Hepatocyte (in vitro differentiated cells): ENCODE measurements at regions not wholly inside any gene's neighbourhood (a gene's known extent, or its start where the extent isn't known, plus 50 kb on each side); places are given as distances from the start of the nearest gene placed in this dataset.

Source experiments
- DNase-seq: peaks from one replicate; pipeline ENCODE4 v3.0.0-alpha.2; 2016; ENCODE audit warnings: low spot score
- H2AFZ ChIP-seq: fragments of 200-600 bp; sonication (generic); 2 replicates; pipeline ENCODE4 v1.6.0; 2016; ENCODE audit warnings: antibody characterized with exemption, mild to moderate bottlenecking
- H3K27ac ChIP-seq: fragments of 200-600 bp; sonication (generic); 2 replicates; pipeline ENCODE4 v1.5.1; 2016; ENCODE audit warnings: mild to moderate bottlenecking
- H3K27me3 ChIP-seq: fragments of 200-600 bp; sonication (generic); 2 replicates; pipeline ENCODE4 v1.6.1; 2016
- H3K36me3 ChIP-seq: fragments of 200-600 bp; sonication (generic); replicated peaks from 2 replicates; pipeline ENCODE4 v1.5.1; 2016; ENCODE audit warnings: low read depth; ENCODE audit not compliant: insufficient read depth
- H3K4me1 ChIP-seq: fragments of 200-600 bp; sonication (generic); 2 replicates; pipeline ENCODE4 v1.5.1; 2016; ENCODE audit warnings: mild to moderate bottlenecking, moderate library complexity; ENCODE audit not compliant: insufficient read depth
- H3K4me2 ChIP-seq: fragments of 200-600 bp; sonication (generic); 2 replicates; pipeline ENCODE4 v1.6.0; 2016
- H3K4me3 ChIP-seq: fragments of 200-600 bp; sonication (generic); 2 replicates; pipeline ENCODE4 v1.5.1; 2016; ENCODE audit warnings: mild to moderate bottlenecking
- H3K79me2 ChIP-seq: fragments of 200-600 bp; sonication (generic); 2 replicates; pipeline ENCODE4 v1.6.0; 2017; ENCODE audit warnings: mild to moderate bottlenecking
- H3K9me2 ChIP-seq: fragments of 200-600 bp; sonication (generic); replicated peaks from 2 replicates; pipeline ENCODE4 v1.6.0; 2017; ENCODE audit warnings: mild to moderate bottlenecking; ENCODE audit not compliant: insufficient read depth
- H3K9me3 ChIP-seq: fragments of 200-600 bp; sonication (generic); 2 replicates; pipeline ENCODE4 v1.5.1; 2016; ENCODE audit warnings: low read depth, mild to moderate bottlenecking
- H4K20me1 ChIP-seq: fragments of 200-600 bp; sonication (generic); 2 replicates; pipeline ENCODE4 v1.6.0; 2016; ENCODE audit warnings: mild to moderate bottlenecking; ENCODE audit not compliant: insufficient read depth, poor library complexity, severe bottlenecking
- CTCF ChIP-seq: fragments of 200-600 bp; sonication (generic); IDR thresholded peaks from 2 replicates; pipeline ENCODE4 v1.5.1; 2016; ENCODE audit warnings: antibody characterized with exemption, mild to moderate bottlenecking; ENCODE audit not compliant: poor library complexity
- EZH2 ChIP-seq: fragments of 200-600 bp; sonication (generic); IDR thresholded peaks from 2 replicates; pipeline ENCODE4 v1.6.1; 2016; ENCODE audit warnings: antibody characterized with exemption, mild to moderate bottlenecking, borderline replicate concordance
- EZH2phosphoT487 ChIP-seq: fragments of 200-600 bp; sonication (generic); IDR thresholded peaks from one replicate; pipeline ENCODE4 v1.6.1; 2018; ENCODE audit warnings: antibody characterized with exemption, mild to moderate bottlenecking, low read depth, moderate library complexity; ENCODE audit not compliant: unreplicated experiment, severe bottlenecking
- WGBS: methylation state at CpG from one replicate; pipeline ENCODE4 v1.1.6; 2016; ENCODE audit warnings: low lambda C conversion rate; ENCODE audit errors: missing lambda C conversion rate; 5-methylcytosine and 5-hydroxymethylcytosine counted together

DNA sequence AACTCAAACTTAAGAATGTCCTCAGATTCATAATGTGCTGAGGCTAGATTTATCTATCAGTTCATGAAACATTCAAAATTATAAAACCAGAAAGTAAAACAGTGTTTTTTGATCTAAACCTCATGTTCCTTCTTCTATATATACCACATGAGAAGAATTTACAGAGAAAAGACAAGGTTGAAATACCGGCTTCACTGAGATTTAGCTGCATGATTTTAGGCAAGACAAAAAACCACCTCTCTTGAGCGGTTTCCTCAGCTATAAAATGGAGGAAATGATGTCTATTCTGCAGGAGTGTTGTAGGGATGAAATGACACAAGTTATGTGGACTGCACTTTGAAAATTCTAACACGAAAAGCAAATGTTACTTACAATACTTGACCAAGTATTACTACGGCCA lies 80.6 kb upstream of the FOXB1 start:
- H3K36me3 ChIP-seq = no peaks in the 10 kb centered on the region
- DNase-seq = no peak
- no peak for TF ChIP-seq EZH2phosphoT487
- TF ChIP-seq CTCF = no peak
- TF ChIP-seq EZH2 = no peak
- H2AFZ ChIP-seq = no peak overlapping the region
- no peaks in the 10 kb centered on the region for H3K4me1 ChIP-seq
- no peaks in the 10 kb centered on the region for H3K27me3 ChIP-seq
- no peak overlapping the region for H3K4me3 ChIP-seq
- H3K9me3 ChIP-seq = no peaks in the 10 kb centered on the region
- WGBS = 87% methylated on average over 4 of the region's 4 CpGs
- no peaks in the 10 kb centered on the region for H3K79me2 ChIP-seq
- no peak overlapping the region for H3K4me2 ChIP-seq
- H3K27ac ChIP-seq = no peak overlapping the region
- H4K20me1 ChIP-seq = no peaks in the 10 kb centered on the region
- no peaks in the 10 kb centered on the region for H3K9me2 ChIP-seq

GRCh38 chr15:59918994-59919951 lies 84.8 kb upstream of the FOXB1 start:
- WGBS = 78% methylated on average over 11 of the region's 11 CpGs
- no peak overlapping the region for H3K27ac ChIP-seq
- TF ChIP-seq CTCF (no peak), EZH2 (no peak), EZH2phosphoT487 (no peak)

DNA sequence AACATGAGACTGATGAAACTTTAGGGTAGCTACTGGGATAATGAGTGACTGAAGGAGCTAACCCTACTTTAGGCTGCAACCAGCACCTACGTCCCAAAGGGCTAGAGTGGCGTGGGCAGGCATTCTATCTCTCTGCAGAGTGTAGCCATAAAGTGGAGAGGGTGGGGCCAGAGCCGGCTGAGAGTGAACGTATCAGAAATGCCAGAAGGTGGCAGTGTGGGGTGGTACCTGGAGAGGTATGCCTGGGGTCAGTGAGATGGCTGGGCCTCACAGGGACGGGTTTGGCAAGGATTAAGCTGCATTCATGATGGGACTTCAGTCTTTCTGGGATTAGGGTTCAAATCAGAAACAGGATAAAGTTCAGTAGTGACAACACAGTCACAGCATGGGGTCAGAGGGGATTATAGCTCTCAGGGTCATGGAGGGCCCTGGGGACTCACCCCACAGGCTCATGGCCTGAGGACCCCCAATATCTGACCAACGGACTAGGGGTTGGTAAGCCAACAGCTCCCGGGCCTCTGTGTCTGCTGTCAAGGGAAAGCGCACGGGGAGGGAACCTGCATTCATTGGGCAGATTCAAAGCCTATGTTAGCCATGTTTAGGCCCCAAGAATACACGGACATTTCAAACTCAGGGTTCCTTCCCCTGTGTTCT lies 86.5 kb upstream of the FOXB1 start:
- H3K27me3 ChIP-seq = peaks cover 10% of the 10 kb centered on the region
- H3K27ac ChIP-seq = no peak overlapping the region
- H2AFZ ChIP-seq = no peak overlapping the region
- H3K9me3 ChIP-seq = no peaks in the 10 kb centered on the region
- no peaks in the 10 kb centered on the region for H3K79me2 ChIP-seq
- H3K4me3 ChIP-seq = no peak overlapping the region
- peak; percentile 85 for DNase-seq
- H4K20me1 ChIP-seq = no peaks in the 10 kb centered on the region
- H3K36me3 ChIP-seq = no peaks in the 10 kb centered on the region
- no peak overlapping the region for H3K4me2 ChIP-seq
- TF ChIP-seq EZH2 (no peak), CTCF (peak; percentile 57), EZH2phosphoT487 (no peak)
- H3K9me2 ChIP-seq = no peaks in the 10 kb centered on the region
- 44% methylated on average over 10 of the region's 10 CpGs for WGBS
- no peaks in the 10 kb centered on the region for H3K4me1 ChIP-seq

More at GRCh38 chr15:59918994-59919951, 84.8 kb upstream of the FOXB1 start:
- Histone ChIP-seq H3K79me2 (no peaks in the 10 kb centered on the region), H3K4me1 (no peaks in the 10 kb centered on the region), H4K20me1 (no peaks in the 10 kb centered on the region), H3K36me3 (no peaks in the 10 kb centered on the region), H3K27me3 (peaks cover 8% of the 10 kb centered on the region), H3K4me3 (no peak overlapping the region), H3K4me2 (no peak overlapping the region), H2AFZ (no peak overlapping the region), H3K9me2 (no peaks in the 10 kb centered on the region), H3K9me3 (no peaks in the 10 kb centered on the region)
- peak; percentile 30 for DNase-seq
